Transverse colon (tissue), 3 donors: ENCODE measurements at regions not wholly inside any gene's neighbourhood (a gene's known extent, or its start where the extent isn't known, plus 50 kb on each side); places are given as distances from the start of the nearest gene placed in this dataset.

Experiments
- EP300 ChIP-seq: sonication (generic); formaldehyde crosslinking; IDR thresholded peaks from one replicate; pipeline ENCODE4 v1.6.1; 2017; ENCODE audit warnings: antibody characterized with exemption, low read depth
- POLR2A ChIP-seq: fragments of 450-650 bp; IDR thresholded peaks from one replicate; pipeline ENCODE4 v1.6.1; 2016; ENCODE audit warnings: antibody characterized with exemption, mild to moderate bottlenecking, moderate library complexity
- TF ChIP-seq, protein P1 (sequence below), 5 experiments: fragments of 200-600 bp in 3 of 5; fragments of 450-650 bp in 2 of 5; sonication (generic) in 3 of 5; IDR thresholded peaks; 1 replicate in 2 of 5; 2 replicates in 3 of 5; pipeline ENCODE4 v1.5.1; 2016 to 2017; ENCODE audit warnings: antibody characterized with exemption in 5 of 5, inconsistent platforms in 3 of 5, mild to moderate bottlenecking in 2 of 5, moderate library complexity in 1 of 5

- TF ChIP-seq POLR2A = no peak
- TF ChIP-seq, protein P1, sequence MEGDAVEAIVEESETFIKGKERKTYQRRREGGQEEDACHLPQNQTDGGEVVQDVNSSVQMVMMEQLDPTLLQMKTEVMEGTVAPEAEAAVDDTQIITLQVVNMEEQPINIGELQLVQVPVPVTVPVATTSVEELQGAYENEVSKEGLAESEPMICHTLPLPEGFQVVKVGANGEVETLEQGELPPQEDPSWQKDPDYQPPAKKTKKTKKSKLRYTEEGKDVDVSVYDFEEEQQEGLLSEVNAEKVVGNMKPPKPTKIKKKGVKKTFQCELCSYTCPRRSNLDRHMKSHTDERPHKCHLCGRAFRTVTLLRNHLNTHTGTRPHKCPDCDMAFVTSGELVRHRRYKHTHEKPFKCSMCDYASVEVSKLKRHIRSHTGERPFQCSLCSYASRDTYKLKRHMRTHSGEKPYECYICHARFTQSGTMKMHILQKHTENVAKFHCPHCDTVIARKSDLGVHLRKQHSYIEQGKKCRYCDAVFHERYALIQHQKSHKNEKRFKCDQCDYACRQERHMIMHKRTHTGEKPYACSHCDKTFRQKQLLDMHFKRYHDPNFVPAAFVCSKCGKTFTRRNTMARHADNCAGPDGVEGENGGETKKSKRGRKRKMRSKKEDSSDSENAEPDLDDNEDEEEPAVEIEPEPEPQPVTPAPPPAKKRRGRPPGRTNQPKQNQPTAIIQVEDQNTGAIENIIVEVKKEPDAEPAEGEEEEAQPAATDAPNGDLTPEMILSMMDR (IDR thresholded peaks at IDR 0.05) = no peak
- no peak for TF ChIP-seq EP300
Measured at GRCh38 chr15:62510791-62511190, 345.7 kb upstream of the C2CD4B start.
